HG02885 (cell line): ENCODE measurements at regions not wholly inside any gene's neighbourhood (a gene's known extent, or its start where the extent isn't known, plus 50 kb on each side); places are given as distances from the start of the nearest gene placed in this dataset.

Source experiments
- ATAC-seq: cut with Tn5 transposase; IDR thresholded peaks from one replicate; pipeline ENCODE4 v1.9.1; 2021; ENCODE audit warnings: mild to moderate bottlenecking; ENCODE audit not compliant: unreplicated experiment, poor library complexity

GRCh38 chr17:77781536-77781935 lies 177.0 kb upstream of the TNRC6C start:
- no peak for ATAC-seq

- no peak for ATAC-seq
These were observed 176.3 kb upstream of the TNRC6C start for GRCh38 chr17:77782201-77782600.

- no peak for ATAC-seq
These were observed 175.9 kb upstream of the TNRC6C start for GRCh38 chr17:77782611-77783010.

DNA sequence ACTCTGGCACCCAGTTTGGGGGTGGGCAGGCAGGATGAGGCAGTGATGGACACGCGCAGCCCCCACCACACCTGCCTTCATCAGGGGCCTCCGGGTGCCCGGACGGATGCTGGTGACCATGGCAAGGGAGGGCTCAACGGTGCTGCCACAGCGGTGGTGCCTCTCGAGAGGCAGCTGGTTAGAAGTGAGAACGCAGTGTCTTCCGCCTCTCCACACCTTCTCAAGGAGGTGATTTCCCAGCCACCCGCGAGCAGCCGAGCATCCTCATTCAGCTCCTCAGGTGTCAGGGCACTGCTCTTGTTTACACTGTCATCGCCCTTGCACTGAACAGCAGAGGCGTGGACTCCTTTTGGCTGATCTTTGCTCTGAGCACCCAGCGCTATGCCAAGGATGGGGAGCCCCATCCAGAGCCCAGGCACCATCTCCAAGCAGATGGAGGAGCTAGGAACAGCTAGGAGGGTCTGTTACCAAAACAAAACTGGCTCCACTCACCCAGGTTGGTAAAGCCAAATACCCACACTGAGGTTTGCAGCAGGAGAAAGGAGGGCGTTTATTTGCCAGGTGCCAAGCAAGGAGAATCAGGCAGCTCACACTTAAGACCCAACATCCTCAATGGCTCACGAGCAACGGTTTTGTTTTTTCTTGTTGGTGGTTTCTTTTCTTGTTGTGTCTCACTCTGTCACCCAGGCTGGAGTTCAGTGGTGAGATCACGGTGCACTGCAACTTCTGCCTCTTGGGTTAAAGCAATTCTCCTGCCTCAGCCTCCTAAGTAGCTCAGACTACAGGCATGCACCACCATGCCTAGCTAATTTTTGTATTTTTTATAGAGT lies 174.3 kb upstream of the TNRC6C start:
- no peak for ATAC-seq

- ATAC-seq, result no peak
These were observed 173.1 kb upstream of the TNRC6C start for GRCh38 chr17:77785312-77785905.

- ATAC-seq, result no peak
These were observed 172.4 kb upstream of the TNRC6C start for GRCh38 chr17:77786090-77786489.

- ATAC-seq, result no peak
These were observed 171.6 kb upstream of the TNRC6C start for GRCh38 chr17:77786740-77787505.

GRCh38 chr17:77790143-77790829 lies 168.2 kb upstream of the TNRC6C start:
- ATAC-seq, result no peak

DNA sequence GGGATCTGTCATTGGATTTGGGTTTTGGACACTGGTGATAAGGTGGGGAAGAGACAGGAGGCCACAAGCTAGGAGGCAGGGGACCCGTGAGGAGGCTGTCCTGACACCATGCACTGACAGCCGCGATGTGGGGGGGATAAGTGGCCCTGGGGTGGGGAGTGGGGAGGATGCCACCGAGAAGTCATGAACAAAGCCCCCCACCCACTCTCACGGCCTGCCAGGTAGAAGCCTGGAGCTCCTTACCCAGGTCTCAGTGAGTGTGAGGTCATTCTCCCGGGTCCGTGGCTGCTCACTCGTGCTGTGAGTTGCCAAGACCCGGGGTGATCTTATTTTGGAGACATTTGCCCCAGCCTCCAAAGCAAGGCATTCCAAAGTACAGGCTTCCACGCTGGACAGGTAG lies 165.9 kb upstream of the TNRC6C start:
- ATAC-seq, result no peak

DNA sequence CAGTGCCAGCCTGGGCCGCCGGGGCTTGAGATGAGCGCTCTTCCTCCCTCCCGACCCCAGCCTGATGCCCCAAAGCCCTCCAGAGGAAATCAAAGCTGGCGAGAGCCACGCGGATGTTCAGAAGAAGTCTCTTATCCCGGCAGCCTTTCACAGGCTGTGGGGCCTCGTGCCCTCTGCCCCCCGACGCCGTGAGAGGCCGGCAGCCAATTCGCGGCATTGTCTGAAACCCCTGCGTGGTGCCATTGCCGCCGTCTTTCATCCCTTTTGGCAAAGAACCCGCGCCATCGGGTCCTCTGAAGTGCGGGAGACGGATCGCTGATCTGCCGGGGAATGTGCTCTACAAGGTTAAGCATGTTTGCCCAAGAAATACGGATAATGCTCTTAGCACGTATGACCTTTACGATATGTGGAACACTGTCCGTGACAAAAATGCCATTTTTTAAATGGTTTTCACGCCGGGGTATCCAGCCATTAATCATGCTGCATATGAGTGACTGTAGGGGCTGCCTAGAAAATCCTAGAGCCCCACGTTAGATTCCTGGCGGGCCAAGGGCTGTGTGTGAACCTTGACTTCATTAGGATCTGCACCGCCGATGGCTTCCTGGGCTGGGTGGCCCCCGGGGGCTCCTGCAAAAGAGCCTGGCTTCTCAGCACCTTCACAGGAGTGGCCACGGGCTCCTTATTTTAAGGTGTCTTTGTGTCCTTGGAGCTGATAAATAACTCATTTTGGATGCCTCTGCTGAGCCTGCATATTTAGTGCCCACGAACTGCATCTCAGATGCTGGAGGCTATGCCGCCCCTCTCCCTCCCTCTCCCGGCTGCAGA lies 165.1 kb upstream of the TNRC6C start:
- ATAC-seq, result no peak

DNA sequence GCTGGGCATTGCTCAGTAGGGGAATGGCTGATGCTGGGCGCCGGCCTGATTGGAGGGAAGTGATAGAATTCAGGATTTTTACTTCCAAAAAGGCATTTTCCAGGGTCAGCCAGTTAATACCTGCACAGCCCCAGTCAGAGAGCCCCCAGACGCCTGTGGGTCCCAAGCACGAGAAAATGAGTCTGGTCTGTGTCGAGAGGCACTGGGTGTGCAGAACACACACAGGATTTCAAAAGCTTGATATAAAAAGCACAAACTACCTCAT lies 164.6 kb upstream of the TNRC6C start:
- no peak for ATAC-seq

DNA sequence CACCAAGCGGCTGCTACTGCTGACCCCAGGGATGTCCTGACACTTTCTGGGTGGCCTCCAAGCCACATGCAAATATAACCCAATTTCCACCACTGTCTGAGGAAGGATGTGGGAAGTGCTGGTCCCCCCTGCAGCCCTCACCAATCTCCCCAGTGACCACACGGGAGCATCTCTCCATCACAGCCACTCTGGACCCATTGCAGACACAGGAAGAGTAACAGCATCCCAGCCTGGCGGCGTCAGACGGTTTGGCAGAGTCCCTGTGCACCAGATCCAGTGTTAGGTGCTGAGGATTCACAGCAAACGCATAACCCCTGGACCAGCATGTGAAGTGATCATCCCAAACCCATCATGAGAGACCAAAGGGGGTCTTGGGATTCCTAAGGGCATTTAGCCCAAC lies 163.7 kb upstream of the TNRC6C start:
- ATAC-seq, result no peak

GRCh38 chr17:77795685-77796084 lies 162.8 kb upstream of the TNRC6C start:
- no peak for ATAC-seq

DNA sequence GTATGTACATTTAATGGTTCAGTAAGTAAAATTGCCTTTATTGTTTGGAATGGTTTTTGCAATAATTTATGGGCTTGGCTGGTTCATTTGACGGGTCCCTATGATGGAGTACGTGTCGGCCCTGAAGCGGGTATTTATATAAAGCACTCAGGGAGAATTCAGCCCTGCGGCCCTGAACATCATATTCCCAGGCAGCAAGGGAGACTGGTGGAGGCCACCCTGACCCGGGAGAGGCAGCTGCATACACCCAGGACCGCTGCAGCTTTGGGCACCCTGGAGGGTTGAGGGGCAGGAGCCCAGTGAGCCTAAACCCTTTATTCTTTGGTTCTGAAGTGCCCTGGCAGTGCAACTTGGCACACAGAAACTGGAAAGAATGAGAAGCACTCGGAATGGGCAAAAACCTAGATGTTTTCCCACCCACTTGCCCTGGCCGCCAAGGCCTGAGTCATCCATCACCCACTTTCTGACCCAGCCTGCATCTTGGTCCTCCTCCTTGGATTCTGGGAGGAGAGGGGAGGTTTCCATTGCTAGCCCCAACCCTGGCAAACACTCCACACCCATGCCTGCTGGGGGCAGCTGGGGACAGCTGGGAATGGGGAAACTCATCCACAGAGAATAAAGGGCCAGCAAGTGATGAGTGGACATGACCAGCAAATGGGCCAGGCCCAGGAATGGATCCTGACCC lies 162.2 kb upstream of the TNRC6C start:
- no peak for ATAC-seq

- ATAC-seq, result no peak
These were observed 160.5 kb upstream of the TNRC6C start for GRCh38 chr17:77798031-77798430.

DNA sequence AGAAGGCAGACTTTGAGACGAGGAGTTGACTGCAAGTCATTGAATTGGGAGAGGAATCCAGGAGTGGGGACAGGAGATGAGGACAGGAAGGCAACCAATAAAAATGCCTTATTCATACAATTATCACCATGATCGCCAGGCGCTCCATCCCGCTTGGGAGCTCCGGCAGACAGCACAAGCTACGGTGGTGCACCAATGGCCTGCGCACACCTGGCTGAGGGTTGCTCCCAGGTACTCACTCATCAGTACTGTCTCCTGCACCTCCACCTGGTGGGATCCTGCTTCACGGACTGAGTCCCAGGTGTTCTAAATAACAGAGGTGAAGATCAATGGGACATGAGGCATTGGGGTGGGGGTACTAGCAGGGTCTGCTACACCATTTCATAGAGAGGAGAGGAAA lies 160.0 kb upstream of the TNRC6C start:
- no peak for ATAC-seq

- no peak for ATAC-seq
These were observed 157.7 kb upstream of the TNRC6C start for GRCh38 chr17:77800816-77801215.

DNA sequence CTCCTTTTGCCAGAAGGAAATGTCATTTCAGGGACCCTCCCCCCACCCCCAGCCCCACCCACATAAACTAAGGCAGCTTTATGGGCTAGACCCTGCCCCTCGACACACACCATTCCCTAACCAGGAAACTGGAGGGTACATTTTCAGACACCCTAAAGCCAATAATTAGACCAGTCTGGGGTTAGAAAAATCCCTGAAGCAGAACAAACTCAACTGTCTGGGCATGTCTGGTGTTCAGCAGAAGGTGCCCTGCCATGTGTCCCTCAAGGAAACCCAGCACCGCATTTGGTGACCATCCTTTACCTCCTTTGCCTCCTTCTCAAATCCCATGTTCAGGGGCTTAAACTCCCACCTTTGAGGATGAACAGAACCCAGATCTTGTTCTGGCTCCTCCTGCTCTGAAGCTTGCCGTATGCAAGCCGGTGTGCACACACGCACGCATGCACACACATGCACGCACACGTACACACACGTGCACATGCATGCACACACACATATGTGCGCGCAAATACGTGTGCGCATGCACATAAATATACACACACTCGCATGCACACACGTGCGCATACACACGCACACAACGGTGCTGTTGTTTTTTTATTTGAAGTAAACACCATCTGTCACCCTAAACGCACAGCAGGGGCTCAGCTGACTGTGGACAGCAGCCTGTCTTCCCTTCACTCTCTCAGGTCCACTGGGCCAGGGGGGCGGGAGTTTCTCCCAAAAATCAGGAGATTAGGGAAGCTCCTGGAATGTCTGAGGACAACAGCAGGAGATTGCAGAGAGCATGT lies 156.8 kb upstream of the TNRC6C start:
- no peak for ATAC-seq

DNA sequence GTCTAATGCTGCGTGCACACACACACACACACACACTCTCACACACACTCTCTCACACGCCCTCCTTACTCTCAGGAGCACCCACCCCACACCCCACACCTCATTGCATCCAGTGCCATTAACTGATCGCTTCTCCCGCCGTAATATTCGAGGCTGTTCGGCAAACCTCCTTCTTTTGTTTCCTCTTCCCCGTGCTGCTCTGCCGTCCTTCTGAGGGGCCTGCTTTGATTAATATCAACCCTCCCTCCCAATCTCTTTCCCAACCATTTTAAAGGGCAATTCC lies 156.2 kb upstream of the TNRC6C start:
- no peak for ATAC-seq
